ENCODE measurements at regions not wholly inside any gene's neighbourhood (a gene's known extent, or its start where the extent isn't known, plus 50 kb on each side); places are given as distances from the start of the nearest gene placed in this dataset.

DNA sequence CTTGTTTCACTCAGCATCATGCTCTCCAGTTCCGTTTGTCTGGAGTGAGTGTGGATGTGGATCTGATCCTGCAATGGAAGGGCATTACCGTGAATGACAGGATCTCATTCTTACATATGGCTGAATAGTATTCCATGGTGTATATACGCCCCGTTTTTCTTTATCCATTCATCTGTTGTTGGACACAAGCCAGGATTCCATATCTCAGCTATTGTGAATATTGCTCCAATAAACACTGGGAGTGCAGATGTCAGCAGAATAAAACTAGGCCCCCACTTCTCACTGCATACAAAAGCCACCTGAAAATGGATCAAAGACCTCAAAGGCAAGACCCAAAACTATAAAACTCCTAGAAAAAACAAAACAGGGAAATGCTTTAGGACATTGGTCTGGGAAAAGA is 120.3 kb upstream of the TMPRSS2 start:
- intact Hi-C loops (cut with micrococcal nuclease; ENCODE audit: unreplicated experiment) = no loop called here
- H3K9me2 ChIP-seq (ENCODE audit: insufficient read depth, low read length) = no peaks in the 10 kb centered on the region
- H3K4me2 ChIP-seq (ENCODE audit: low read length) = no peak overlapping the region
- no peak overlapping the region for H2AFZ ChIP-seq (ENCODE audit: low read length)
- ChIA-PET POLR2A (no interaction called here), CTCF (ENCODE audit: unreplicated experiment) (no interaction called here)
- no peak for TF ChIP-seq EZH2phosphoT487 (IDR thresholded peaks at IDR 0.05; ENCODE audit: borderline replicate concordance, low read depth, low read length)
- TF ChIP-seq, protein P1, sequence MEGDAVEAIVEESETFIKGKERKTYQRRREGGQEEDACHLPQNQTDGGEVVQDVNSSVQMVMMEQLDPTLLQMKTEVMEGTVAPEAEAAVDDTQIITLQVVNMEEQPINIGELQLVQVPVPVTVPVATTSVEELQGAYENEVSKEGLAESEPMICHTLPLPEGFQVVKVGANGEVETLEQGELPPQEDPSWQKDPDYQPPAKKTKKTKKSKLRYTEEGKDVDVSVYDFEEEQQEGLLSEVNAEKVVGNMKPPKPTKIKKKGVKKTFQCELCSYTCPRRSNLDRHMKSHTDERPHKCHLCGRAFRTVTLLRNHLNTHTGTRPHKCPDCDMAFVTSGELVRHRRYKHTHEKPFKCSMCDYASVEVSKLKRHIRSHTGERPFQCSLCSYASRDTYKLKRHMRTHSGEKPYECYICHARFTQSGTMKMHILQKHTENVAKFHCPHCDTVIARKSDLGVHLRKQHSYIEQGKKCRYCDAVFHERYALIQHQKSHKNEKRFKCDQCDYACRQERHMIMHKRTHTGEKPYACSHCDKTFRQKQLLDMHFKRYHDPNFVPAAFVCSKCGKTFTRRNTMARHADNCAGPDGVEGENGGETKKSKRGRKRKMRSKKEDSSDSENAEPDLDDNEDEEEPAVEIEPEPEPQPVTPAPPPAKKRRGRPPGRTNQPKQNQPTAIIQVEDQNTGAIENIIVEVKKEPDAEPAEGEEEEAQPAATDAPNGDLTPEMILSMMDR (conservative IDR thresholded peaks at IDR 0.05; ENCODE audit: low read length) = no peak
- H3K79me2 ChIP-seq (ENCODE audit: insufficient read depth, low read depth, low read length) = no peaks in the 10 kb centered on the region
- no TSS peak for BruUV-seq (replicated peaks)
- H3K9me3 ChIP-seq (ENCODE audit: low read length) = no peaks in the 10 kb centered on the region
- H3K4me3 ChIP-seq (ENCODE audit: low read depth, low read length, poor library complexity, severe bottlenecking) = no peak overlapping the region
- no peaks in the 10 kb centered on the region for H4K20me1 ChIP-seq (ENCODE audit: insufficient read depth, low read length)
- H3K4me1 ChIP-seq (ENCODE audit: insufficient read depth, low read length, poor library complexity, severe bottlenecking) = no peaks in the 10 kb centered on the region
- no peaks in the 10 kb centered on the region for H3K36me3 ChIP-seq (ENCODE audit: insufficient read depth, low read length)
- H3K27ac ChIP-seq (ENCODE audit: low read depth, low read length, poor library complexity, severe bottlenecking) = no peak overlapping the region
- DNase-seq (ENCODE audit: low spot score) = no peak

- POLR2A ChIA-PET = interaction anchor here (0.6 kb wide), 1 partner anchor 159 kb away, joined by 3 read pairs; no protein-coding TSS in a partner anchor
- CTCF ChIA-PET (ENCODE audit: unreplicated experiment) = no interaction called here
- no peak overlapping the region for H2AFZ ChIP-seq (ENCODE audit: low read length)
- no peaks in the 10 kb centered on the region for H4K20me1 ChIP-seq (ENCODE audit: insufficient read depth, low read length)
- H3K36me3 ChIP-seq (ENCODE audit: insufficient read depth, low read length) = no peaks in the 10 kb centered on the region
- intact Hi-C loops (cut with micrococcal nuclease; ENCODE audit: unreplicated experiment) = no loop called here
- H3K9me2 ChIP-seq (ENCODE audit: insufficient read depth, low read length) = no peaks in the 10 kb centered on the region
- H3K4me3 ChIP-seq (ENCODE audit: low read depth, low read length, poor library complexity, severe bottlenecking) = no peak overlapping the region
- no peak overlapping the region for H3K4me2 ChIP-seq (ENCODE audit: low read length)
- H3K9me3 ChIP-seq (ENCODE audit: low read length) = no peaks in the 10 kb centered on the region
- BruUV-seq (replicated peaks) = no TSS peak
- DNase-seq (ENCODE audit: low spot score) = no peak
- H3K4me1 ChIP-seq (ENCODE audit: insufficient read depth, low read length, poor library complexity, severe bottlenecking) = no peaks in the 10 kb centered on the region
- no peaks in the 10 kb centered on the region for H3K79me2 ChIP-seq (ENCODE audit: insufficient read depth, low read depth, low read length)
- H3K27ac ChIP-seq (ENCODE audit: low read depth, low read length, poor library complexity, severe bottlenecking) = no peak overlapping the region
- TF ChIP-seq EZH2phosphoT487 (IDR thresholded peaks at IDR 0.05; ENCODE audit: borderline replicate concordance, low read depth, low read length) = no peak
- TF ChIP-seq, protein P1 (conservative IDR thresholded peaks at IDR 0.05; ENCODE audit: low read length) = no peak
Observed at GRCh38 chr21:41627428-41627827, 119.5 kb upstream of the TMPRSS2 start.

DNA sequence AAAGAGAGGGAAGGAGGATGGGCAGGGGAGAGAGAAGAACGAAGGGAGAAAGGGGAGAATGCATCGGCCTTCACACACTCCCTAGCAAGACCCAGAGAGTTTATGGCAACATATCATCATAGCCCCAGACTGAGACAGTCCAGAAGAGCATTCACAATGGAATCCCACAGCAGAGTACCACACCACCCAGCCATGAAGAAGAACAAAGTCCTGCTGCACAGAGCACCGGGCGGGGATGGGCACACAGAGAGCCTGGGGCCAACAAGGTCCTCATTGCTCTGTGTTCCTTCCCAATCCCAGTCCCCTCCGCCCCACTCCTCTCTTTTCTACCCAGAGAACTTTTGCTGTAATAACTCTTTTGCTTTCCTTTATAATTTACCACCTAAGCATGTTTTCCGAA is 118.1 kb upstream of the TMPRSS2 start:
- no TSS peak for BruUV-seq (replicated peaks)
- Histone ChIP-seq H3K4me1 (ENCODE audit: insufficient read depth, low read length, poor library complexity, severe bottlenecking) (no peaks in the 10 kb centered on the region), H3K79me2 (ENCODE audit: insufficient read depth, low read depth, low read length) (no peaks in the 10 kb centered on the region), H3K4me2 (ENCODE audit: low read length) (no peak overlapping the region), H3K9me3 (ENCODE audit: low read length) (no peaks in the 10 kb centered on the region), H2AFZ (ENCODE audit: low read length) (no peak overlapping the region), H3K36me3 (ENCODE audit: insufficient read depth, low read length) (no peaks in the 10 kb centered on the region), H3K27ac (ENCODE audit: low read depth, low read length, poor library complexity, severe bottlenecking) (no peak overlapping the region), H3K9me2 (ENCODE audit: insufficient read depth, low read length) (no peaks in the 10 kb centered on the region), H3K4me3 (ENCODE audit: low read depth, low read length, poor library complexity, severe bottlenecking) (no peak overlapping the region), H4K20me1 (ENCODE audit: insufficient read depth, low read length) (no peaks in the 10 kb centered on the region)
- TF ChIP-seq EZH2phosphoT487 (IDR thresholded peaks at IDR 0.05; ENCODE audit: borderline replicate concordance, low read depth, low read length) = no peak
- TF ChIP-seq, protein P1 (conservative IDR thresholded peaks at IDR 0.05; ENCODE audit: low read length) = no peak
- intact Hi-C loops (cut with micrococcal nuclease; ENCODE audit: unreplicated experiment) = no loop called here
- no peak for DNase-seq (ENCODE audit: low spot score)
- ChIA-PET POLR2A (no interaction called here), CTCF (ENCODE audit: unreplicated experiment) (no interaction called here)
